Adrenal gland (tissue), 5 donors: ENCODE measurements at regions not wholly inside any gene's neighbourhood (a gene's known extent, or its start where the extent isn't known, plus 50 kb on each side); places are given as distances from the start of the nearest gene placed in this dataset.

ENCODE experiments used
- POLR2A ChIP-seq, 2 donors: fragments of 450-650 bp; IDR thresholded peaks; one replicate each; pipeline ENCODE4 v1.6.1; 2017; ENCODE audit warnings: antibody characterized with exemption in 2 of 2, mild to moderate bottlenecking in 2 of 2, moderate library complexity in 1 of 2
- TF ChIP-seq, protein P1 (sequence below), 6 experiments: fragments of 450-650 bp in 4 of 6; fragments of 200-600 bp in 2 of 6; sonication (generic) in 1 of 6; IDR thresholded peaks; 1 replicate in 5 of 6; 2 replicates in 1 of 6; pipeline versions ENCODE4 v1.5.1 to v1.8.0; 2016 to 2021; ENCODE audit warnings: antibody characterized with exemption in 6 of 6, mild to moderate bottlenecking in 2 of 6, moderate library complexity in 1 of 6
- donor health status: DM: no; HTN: no; CAD: no.

DNA sequence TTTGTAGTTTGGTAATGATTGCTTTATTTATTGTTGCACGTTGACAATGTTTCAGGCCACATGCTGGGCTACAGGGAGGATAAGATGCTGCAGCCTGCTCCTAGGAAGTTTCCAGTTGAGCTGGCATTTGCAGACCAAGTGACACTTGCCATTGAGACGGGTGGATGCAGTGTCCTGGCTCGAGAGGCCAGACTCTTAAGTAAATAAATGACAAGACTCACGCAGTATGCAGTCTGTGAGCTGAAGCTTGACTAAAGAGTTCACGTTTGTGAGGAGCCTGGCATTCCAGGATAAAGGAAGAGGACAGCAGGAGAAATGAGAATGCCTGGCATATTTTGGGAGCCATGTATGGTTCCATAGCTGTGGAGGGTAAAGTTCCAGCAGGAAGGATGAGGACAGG is 105.8 kb downstream of the BAMBI start:
- TF ChIP-seq, protein P1, sequence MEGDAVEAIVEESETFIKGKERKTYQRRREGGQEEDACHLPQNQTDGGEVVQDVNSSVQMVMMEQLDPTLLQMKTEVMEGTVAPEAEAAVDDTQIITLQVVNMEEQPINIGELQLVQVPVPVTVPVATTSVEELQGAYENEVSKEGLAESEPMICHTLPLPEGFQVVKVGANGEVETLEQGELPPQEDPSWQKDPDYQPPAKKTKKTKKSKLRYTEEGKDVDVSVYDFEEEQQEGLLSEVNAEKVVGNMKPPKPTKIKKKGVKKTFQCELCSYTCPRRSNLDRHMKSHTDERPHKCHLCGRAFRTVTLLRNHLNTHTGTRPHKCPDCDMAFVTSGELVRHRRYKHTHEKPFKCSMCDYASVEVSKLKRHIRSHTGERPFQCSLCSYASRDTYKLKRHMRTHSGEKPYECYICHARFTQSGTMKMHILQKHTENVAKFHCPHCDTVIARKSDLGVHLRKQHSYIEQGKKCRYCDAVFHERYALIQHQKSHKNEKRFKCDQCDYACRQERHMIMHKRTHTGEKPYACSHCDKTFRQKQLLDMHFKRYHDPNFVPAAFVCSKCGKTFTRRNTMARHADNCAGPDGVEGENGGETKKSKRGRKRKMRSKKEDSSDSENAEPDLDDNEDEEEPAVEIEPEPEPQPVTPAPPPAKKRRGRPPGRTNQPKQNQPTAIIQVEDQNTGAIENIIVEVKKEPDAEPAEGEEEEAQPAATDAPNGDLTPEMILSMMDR (IDR thresholded peaks at IDR 0.05): no peak
- no peak for TF ChIP-seq POLR2A (IDR thresholded peaks at IDR 0.05)
